ENCODE measurements at regions not wholly inside any gene's neighbourhood (a gene's known extent, or its start where the extent isn't known, plus 50 kb on each side); places are given as distances from the start of the nearest gene placed in this dataset.

DNA sequence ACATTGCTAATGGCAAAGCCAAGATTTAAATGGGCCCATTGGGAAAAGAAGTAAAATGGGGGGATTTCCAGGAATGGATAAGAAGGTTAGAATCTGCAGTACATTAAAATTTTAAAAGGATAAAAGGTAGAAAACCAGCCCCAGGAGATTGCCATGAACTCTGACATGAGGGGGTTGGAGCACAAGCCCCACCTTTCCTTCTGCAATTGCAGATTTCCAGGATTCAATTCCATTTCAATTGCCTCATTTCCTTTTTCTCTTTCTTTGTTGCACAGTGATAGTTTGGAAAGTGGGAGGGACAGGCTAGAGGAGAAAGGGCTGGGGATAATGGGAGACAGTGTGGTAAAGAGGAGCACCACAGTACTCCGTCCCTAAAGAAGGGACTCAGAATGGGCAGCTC, 238.5 kb upstream of the RAB4A start:
- TF ChIP-seq CTCF (IDR thresholded peaks at IDR 0.05): no peak
- TF ChIP-seq POLR2A (IDR thresholded peaks at IDR 0.05): no peak
- TF ChIP-seq EP300 (IDR thresholded peaks at IDR 0.05): no peak
- no peak for TF ChIP-seq POLR2AphosphoS5 (IDR thresholded peaks at IDR 0.05)

Data from upper lobe of left lung (tissue), 4 donors.